ENCODE measurements at regions not wholly inside any gene's neighbourhood (a gene's known extent, or its start where the extent isn't known, plus 50 kb on each side); places are given as distances from the start of the nearest gene placed in this dataset.

DNA sequence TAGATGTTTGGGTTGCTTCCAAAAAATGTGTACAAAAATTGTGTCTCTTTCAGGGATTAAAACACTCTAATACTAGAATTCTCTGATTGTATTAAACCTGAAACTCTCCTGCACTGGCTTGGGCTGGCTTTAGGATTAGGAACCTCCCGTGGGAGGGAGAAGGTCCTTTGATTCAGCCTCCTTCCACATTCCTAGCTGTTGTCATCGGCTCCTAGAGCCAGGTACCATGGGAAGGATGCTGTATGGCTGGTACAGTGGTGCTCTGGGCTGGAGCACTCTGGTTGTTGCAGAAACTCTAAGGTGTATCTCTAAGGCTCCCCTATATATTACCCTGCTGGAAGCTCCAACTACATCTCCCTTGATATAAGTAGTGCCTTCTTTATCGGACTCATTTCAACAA, 245.2 kb upstream of the FOXK1 start:
- Mint-ChIP-seq H3K27ac (no peak overlapping the region), H3K4me3 (no peak overlapping the region)
- H3K27ac ChIP-seq (ENCODE audit: insufficient read length, low read depth, low read length): no peak overlapping the region

More for the DNA sequence above, 245.2 kb upstream of the FOXK1 start:
- Histone ChIP-seq H3K14ac (ENCODE audit: insufficient read depth, low read length) (no peak overlapping the region), H4K8ac (replicated peaks; ENCODE audit: insufficient read length, low read depth, low read length) (no peak overlapping the region), H3K23ac (ENCODE audit: insufficient read length, low read depth, low read length) (no peak overlapping the region), H3T11ph (ENCODE audit: low read length) (no peak overlapping the region), H4K5ac (ENCODE audit: insufficient read length, low read depth, low read length) (no peak overlapping the region), H3K9me3 (ENCODE audit: control insufficient read depth, low read depth, low read length) (no peaks in the 10 kb centered on the region), H4K20me1 (ENCODE audit: control insufficient read depth, insufficient read depth, insufficient read length) (no peaks in the 10 kb centered on the region), H3K79me2 (ENCODE audit: insufficient read depth, low read length) (no peaks in the 10 kb centered on the region), H2AK5ac (ENCODE audit: insufficient read length, low read length) (no peak overlapping the region), H3K27me3 (ENCODE audit: insufficient read depth, low read length) (no peaks in the 10 kb centered on the region), H3K9ac (ENCODE audit: extremely low read depth, insufficient read length, low read length) (no peak overlapping the region), H3K79me1 (ENCODE audit: insufficient read depth, low read depth, low read length, poor library complexity, severe bottlenecking) (no peaks in the 10 kb centered on the region), H2BK12ac (ENCODE audit: insufficient read length, low read depth, low read length) (no peak overlapping the region), H3K56ac (ENCODE audit: insufficient read length, low read depth, low read length) (no peak overlapping the region), H3K4me2 (ENCODE audit: insufficient read depth, insufficient read length, low read length) (no peak overlapping the region), H2BK120ac (ENCODE audit: low read depth, low read length, poor library complexity, severe bottlenecking) (no peak overlapping the region), H2BK20ac (ENCODE audit: low read depth, low read length, poor library complexity, severe bottlenecking) (no peak overlapping the region), H3K18ac (ENCODE audit: insufficient read length, low read depth, low read length) (no peak overlapping the region), H3K23me2 (ENCODE audit: insufficient read length, low read depth, low read length, poor library complexity, severe bottlenecking) (no peaks in the 10 kb centered on the region), H4K91ac (ENCODE audit: insufficient read length, low read depth, low read length) (no peak overlapping the region), H2AFZ (ENCODE audit: low read length) (no peak overlapping the region), H3K4me1 (ENCODE audit: insufficient read depth, low read length) (no peaks in the 10 kb centered on the region), H2BK15ac (ENCODE audit: low read depth, low read length) (no peak overlapping the region), H3K4ac (ENCODE audit: low read depth, low read length) (no peak overlapping the region), H2BK5ac (ENCODE audit: insufficient read length, low read length) (no peak overlapping the region)
- peaks cover 0 to 66% of the 10 kb centered on the region in 2 experiments; a peak in 3 of 5 replicates for H3K9me3 Mint-ChIP-seq
- H3K4me1 Mint-ChIP-seq: no peaks in the 10 kb centered on the region
- H3K27me3 Mint-ChIP-seq (ENCODE audit: low read depth): peaks cover 11% of the 10 kb centered on the region
- DNase-seq: no peak
- no CpG with 5 or more reads among the region's 3 CpGs for WGBS (ENCODE audit: extremely low coverage, insufficient read length, low lambda C conversion rate)
- TF ChIP-seq, protein P1, sequence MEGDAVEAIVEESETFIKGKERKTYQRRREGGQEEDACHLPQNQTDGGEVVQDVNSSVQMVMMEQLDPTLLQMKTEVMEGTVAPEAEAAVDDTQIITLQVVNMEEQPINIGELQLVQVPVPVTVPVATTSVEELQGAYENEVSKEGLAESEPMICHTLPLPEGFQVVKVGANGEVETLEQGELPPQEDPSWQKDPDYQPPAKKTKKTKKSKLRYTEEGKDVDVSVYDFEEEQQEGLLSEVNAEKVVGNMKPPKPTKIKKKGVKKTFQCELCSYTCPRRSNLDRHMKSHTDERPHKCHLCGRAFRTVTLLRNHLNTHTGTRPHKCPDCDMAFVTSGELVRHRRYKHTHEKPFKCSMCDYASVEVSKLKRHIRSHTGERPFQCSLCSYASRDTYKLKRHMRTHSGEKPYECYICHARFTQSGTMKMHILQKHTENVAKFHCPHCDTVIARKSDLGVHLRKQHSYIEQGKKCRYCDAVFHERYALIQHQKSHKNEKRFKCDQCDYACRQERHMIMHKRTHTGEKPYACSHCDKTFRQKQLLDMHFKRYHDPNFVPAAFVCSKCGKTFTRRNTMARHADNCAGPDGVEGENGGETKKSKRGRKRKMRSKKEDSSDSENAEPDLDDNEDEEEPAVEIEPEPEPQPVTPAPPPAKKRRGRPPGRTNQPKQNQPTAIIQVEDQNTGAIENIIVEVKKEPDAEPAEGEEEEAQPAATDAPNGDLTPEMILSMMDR (conservative IDR thresholded peaks at IDR 0.05): no peak
- peaks cover 0 to 12% (median 0%) of the 10 kb centered on the region in 3 experiments; a peak in 2 of 7 replicates for H3K36me3 Mint-ChIP-seq (ENCODE audit: insufficient read depth in 1 of 3, low read depth in 3 of 3)

Measured in H9 (cell line).